LNCAP (cell line): ENCODE measurements at regions not wholly inside any gene's neighbourhood (a gene's known extent, or its start where the extent isn't known, plus 50 kb on each side); places are given as distances from the start of the nearest gene placed in this dataset.

ENCODE experiments used
- CTCF ChIP-seq: fragments of 450-650 bp; IDR thresholded peaks from 2 replicates; pipeline ENCODE4 v1.5.1; 2017; ENCODE audit warnings: mild to moderate bottlenecking

- no peak for TF ChIP-seq CTCF
Observed at GRCh38 chr14:98172243-98172778, 1099.7 kb downstream of the BCL11B start.

- TF ChIP-seq CTCF: no peak
Observed at GRCh38 chr14:98173305-98173704, 1098.7 kb downstream of the BCL11B start.

- no peak for TF ChIP-seq CTCF
Observed at GRCh38 chr14:98174041-98174440, 1098.0 kb downstream of the BCL11B start.

GRCh38 chr14:98175436-98175835 is 1096.6 kb downstream of the BCL11B start:
- no peak for TF ChIP-seq CTCF

- TF ChIP-seq CTCF: no peak
Observed at GRCh38 chr14:98175881-98176280, 1096.1 kb downstream of the BCL11B start.

GRCh38 chr14:98176892-98177291 is 1095.1 kb downstream of the BCL11B start:
- no peak for TF ChIP-seq CTCF

- no peak for TF ChIP-seq CTCF
Observed at GRCh38 chr14:98177551-98177950, 1094.4 kb downstream of the BCL11B start.

GRCh38 chr14:98181241-98181640 is 1090.8 kb downstream of the BCL11B start:
- no peak for TF ChIP-seq CTCF
